NT2/D1 (cell line): ENCODE measurements at regions not wholly inside any gene's neighbourhood (a gene's known extent, or its start where the extent isn't known, plus 50 kb on each side); places are given as distances from the start of the nearest gene placed in this dataset.

ENCODE experiments used
- SUZ12 ChIP-seq: IDR thresholded peaks from 2 replicates; pipeline ENCODE4 v1.6.1; 2011; ENCODE audit not compliant: insufficient read length, insufficient read depth; ENCODE audit errors: extremely low read depth
- YY1 ChIP-seq: IDR thresholded peaks from 2 replicates; pipeline ENCODE4 v1.6.1; 2011; ENCODE audit not compliant: insufficient read length, insufficient read depth
- ZNF274 ChIP-seq: IDR thresholded peaks from 2 replicates; pipeline ENCODE4 v1.6.1; 2011; ENCODE audit warnings: mild to moderate bottlenecking, low read depth, low read length

- no peak for TF ChIP-seq YY1
- TF ChIP-seq SUZ12, result no peak
- no peak for TF ChIP-seq ZNF274
Measured at GRCh38 chr15:36332896-36333295, 246.5 kb upstream of the CDIN1 start.
